Uterus (tissue), 2 donors: ENCODE measurements at regions not wholly inside any gene's neighbourhood (a gene's known extent, or its start where the extent isn't known, plus 50 kb on each side); places are given as distances from the start of the nearest gene placed in this dataset.

Source experiments
- POLR2A ChIP-seq, 2 donors: fragments of 450-650 bp; IDR thresholded peaks; one replicate each; pipeline ENCODE4 v1.6.1; 2016; ENCODE audit warnings: antibody characterized with exemption in 2 of 2, mild to moderate bottlenecking in 1 of 2, moderate library complexity in 1 of 2
- TF ChIP-seq, protein P1 (sequence below), 4 experiments: fragments of 200-600 bp in 2 of 4; fragments of 450-650 bp in 2 of 4; sonication (generic) in 2 of 4; IDR thresholded peaks; one replicate each; pipeline ENCODE4 v1.5.1; 2016 to 2019; ENCODE audit warnings: antibody characterized with exemption in 4 of 4, mild to moderate bottlenecking in 2 of 4, moderate library complexity in 1 of 4

- TF ChIP-seq POLR2A (IDR thresholded peaks at IDR 0.05) = no peak
- TF ChIP-seq, protein P1, sequence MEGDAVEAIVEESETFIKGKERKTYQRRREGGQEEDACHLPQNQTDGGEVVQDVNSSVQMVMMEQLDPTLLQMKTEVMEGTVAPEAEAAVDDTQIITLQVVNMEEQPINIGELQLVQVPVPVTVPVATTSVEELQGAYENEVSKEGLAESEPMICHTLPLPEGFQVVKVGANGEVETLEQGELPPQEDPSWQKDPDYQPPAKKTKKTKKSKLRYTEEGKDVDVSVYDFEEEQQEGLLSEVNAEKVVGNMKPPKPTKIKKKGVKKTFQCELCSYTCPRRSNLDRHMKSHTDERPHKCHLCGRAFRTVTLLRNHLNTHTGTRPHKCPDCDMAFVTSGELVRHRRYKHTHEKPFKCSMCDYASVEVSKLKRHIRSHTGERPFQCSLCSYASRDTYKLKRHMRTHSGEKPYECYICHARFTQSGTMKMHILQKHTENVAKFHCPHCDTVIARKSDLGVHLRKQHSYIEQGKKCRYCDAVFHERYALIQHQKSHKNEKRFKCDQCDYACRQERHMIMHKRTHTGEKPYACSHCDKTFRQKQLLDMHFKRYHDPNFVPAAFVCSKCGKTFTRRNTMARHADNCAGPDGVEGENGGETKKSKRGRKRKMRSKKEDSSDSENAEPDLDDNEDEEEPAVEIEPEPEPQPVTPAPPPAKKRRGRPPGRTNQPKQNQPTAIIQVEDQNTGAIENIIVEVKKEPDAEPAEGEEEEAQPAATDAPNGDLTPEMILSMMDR (IDR thresholded peaks at IDR 0.05) = no peak
These were observed 63.2 kb upstream of the KLF6 start for GRCh38 chr10:3848005-3848774.
